ENCODE measurements at regions not wholly inside any gene's neighbourhood (a gene's known extent, or its start where the extent isn't known, plus 50 kb on each side); places are given as distances from the start of the nearest gene placed in this dataset.

GRCh38 chr3:180185650-180186049 lies 148.9 kb upstream of the PEX5L start:
- H2AFZ ChIP-seq = no peak overlapping the region
- H3K36me3 ChIP-seq (ENCODE audit: control insufficient read depth, insufficient read depth, low read length) = no peaks in the 10 kb centered on the region
- H3K4me1 ChIP-seq = no peaks in the 10 kb centered on the region
- no peak for TF ChIP-seq CTCF (IDR thresholded peaks at IDR 0.05)
- H3K4me2 ChIP-seq (ENCODE audit: low read length) = no peak overlapping the region
- H3K9ac ChIP-seq = no peak overlapping the region
- H3K79me2 ChIP-seq = no peaks in the 10 kb centered on the region
- no peak overlapping the region for H3K4me3 ChIP-seq (ENCODE audit: low read depth, low read length)
- no peak overlapping the region for H3K27ac ChIP-seq
- H3K27me3 ChIP-seq (ENCODE audit: control insufficient read depth, insufficient read depth, low read length) = no peaks in the 10 kb centered on the region
- H3K9me3 ChIP-seq (ENCODE audit: control insufficient read depth, low read length) = no peaks in the 10 kb centered on the region

GRCh38 chr3:180188512-180189309 lies 152.0 kb upstream of the PEX5L start:
- no peaks in the 10 kb centered on the region for H3K79me2 ChIP-seq
- H3K36me3 ChIP-seq (ENCODE audit: control insufficient read depth, insufficient read depth, low read length) = no peaks in the 10 kb centered on the region
- no peaks in the 10 kb centered on the region for H3K4me1 ChIP-seq
- no peak overlapping the region for H2AFZ ChIP-seq
- H3K4me2 ChIP-seq (ENCODE audit: low read length) = no peak overlapping the region
- TF ChIP-seq CTCF (IDR thresholded peaks at IDR 0.05) = no peak
- H3K27ac ChIP-seq = no peak overlapping the region
- H3K9me3 ChIP-seq (ENCODE audit: control insufficient read depth, low read length) = no peaks in the 10 kb centered on the region
- no peak overlapping the region for H3K4me3 ChIP-seq (ENCODE audit: low read depth, low read length)
- no peak overlapping the region for H3K9ac ChIP-seq
- no peaks in the 10 kb centered on the region for H3K27me3 ChIP-seq (ENCODE audit: control insufficient read depth, insufficient read depth, low read length)

- H3K9me3 ChIP-seq (ENCODE audit: control insufficient read depth, low read length) = no peaks in the 10 kb centered on the region
- no peaks in the 10 kb centered on the region for H3K27me3 ChIP-seq (ENCODE audit: control insufficient read depth, insufficient read depth, low read length)
- H3K4me3 ChIP-seq (ENCODE audit: low read depth, low read length) = no peak overlapping the region
- no peak for TF ChIP-seq CTCF (IDR thresholded peaks at IDR 0.05)
- no peak overlapping the region for H2AFZ ChIP-seq
- H3K4me1 ChIP-seq = no peaks in the 10 kb centered on the region
- H3K79me2 ChIP-seq = no peaks in the 10 kb centered on the region
- no peak overlapping the region for H3K9ac ChIP-seq
- H3K36me3 ChIP-seq (ENCODE audit: control insufficient read depth, insufficient read depth, low read length) = no peaks in the 10 kb centered on the region
- H3K4me2 ChIP-seq (ENCODE audit: low read length) = no peak overlapping the region
- no peak overlapping the region for H3K27ac ChIP-seq
Observed at GRCh38 chr3:180189310-180189648, 152.5 kb upstream of the PEX5L start.

GRCh38 chr3:180196658-180197057 lies 159.9 kb upstream of the PEX5L start:
- no peak for TF ChIP-seq CTCF (IDR thresholded peaks at IDR 0.05)
- Histone ChIP-seq H3K9me3 (ENCODE audit: control insufficient read depth, low read length) (no peaks in the 10 kb centered on the region), H3K9ac (no peak overlapping the region), H3K4me3 (ENCODE audit: low read depth, low read length) (no peak overlapping the region), H3K4me1 (no peaks in the 10 kb centered on the region), H3K27me3 (ENCODE audit: control insufficient read depth, insufficient read depth, low read length) (no peaks in the 10 kb centered on the region), H3K36me3 (ENCODE audit: control insufficient read depth, insufficient read depth, low read length) (no peaks in the 10 kb centered on the region), H2AFZ (no peak overlapping the region), H3K79me2 (no peaks in the 10 kb centered on the region), H3K4me2 (ENCODE audit: low read length) (no peak overlapping the region), H3K27ac (no peak overlapping the region)

GRCh38 chr3:180199417-180199995 lies 162.8 kb upstream of the PEX5L start:
- Histone ChIP-seq H3K9ac (no peak overlapping the region), H3K4me3 (ENCODE audit: low read depth, low read length) (no peak overlapping the region), H2AFZ (no peak overlapping the region), H3K4me2 (ENCODE audit: low read length) (no peak overlapping the region), H3K27me3 (ENCODE audit: control insufficient read depth, insufficient read depth, low read length) (no peaks in the 10 kb centered on the region), H3K79me2 (no peaks in the 10 kb centered on the region), H3K36me3 (ENCODE audit: control insufficient read depth, insufficient read depth, low read length) (no peaks in the 10 kb centered on the region), H3K9me3 (ENCODE audit: control insufficient read depth, low read length) (no peaks in the 10 kb centered on the region), H3K27ac (no peak overlapping the region), H3K4me1 (no peaks in the 10 kb centered on the region)
- TF ChIP-seq CTCF (IDR thresholded peaks at IDR 0.05) = no peak

Data from parathyroid adenoma (tissue), 2 donors.